ENCODE measurements at regions not wholly inside any gene's neighbourhood (a gene's known extent, or its start where the extent isn't known, plus 50 kb on each side); places are given as distances from the start of the nearest gene placed in this dataset.

- TF ChIP-seq CTCF (IDR thresholded peaks at IDR 0.05; ENCODE audit: low read depth, low read length, poor library complexity, severe bottlenecking) (no peak), EZH2phosphoT487 (IDR thresholded peaks at IDR 0.05; ENCODE audit: borderline replicate concordance, low read length) (no peak)
These were observed 214.9 kb upstream of the SEMA6A start for GRCh38 chr5:116789522-116789921.
